IPS DF 6.9 (cell line): ENCODE measurements at regions not wholly inside any gene's neighbourhood (a gene's known extent, or its start where the extent isn't known, plus 50 kb on each side); places are given as distances from the start of the nearest gene placed in this dataset.

Experiments used
- DNase-seq: peaks from one replicate; pipeline ENCODE4 v3.0.0-alpha.2; 2013; ENCODE audit warnings: low read depth, low spot score
- H3K27ac ChIP-seq: one replicate; pipeline ENCODE4 v1.5.1; 2013; ENCODE audit warnings: low read length, control low read depth
- H3K27me3 ChIP-seq: 2 replicates; pipeline ENCODE4 v1.6.1; 2013; ENCODE audit warnings: mild to moderate bottlenecking, low read length; ENCODE audit not compliant: control insufficient read depth, insufficient read depth
- H3K36me3 ChIP-seq: 2 replicates; pipeline ENCODE4 v1.6.1; 2013; ENCODE audit warnings: low read length; ENCODE audit not compliant: control insufficient read depth, insufficient read depth
- H3K4me1 ChIP-seq: 2 replicates; pipeline ENCODE4 v1.6.1; 2013; ENCODE audit warnings: low read length; ENCODE audit not compliant: control insufficient read depth, insufficient read depth
- H3K4me3 ChIP-seq: 2 replicates; pipeline ENCODE4 v1.5.1; 2013; ENCODE audit warnings: mild to moderate bottlenecking, low read length
- H3K9me3 ChIP-seq: 2 replicates; pipeline ENCODE4 v1.6.1; 2013; ENCODE audit warnings: low read length, inconsistent platforms; ENCODE audit not compliant: control insufficient read depth, insufficient read depth
- WGBS: extraction: QIAGEN DNeasy Blood & Tissue Kit; methylation state at CpG from one replicate; pipeline ENCODE4 v1.1.7; 2013; ENCODE audit warnings: mixed read lengths, missing lambda C conversion rate; ENCODE audit not compliant: insufficient read length, insufficient coverage; 5-methylcytosine and 5-hydroxymethylcytosine counted together

- H3K27ac ChIP-seq: no peak overlapping the region
- H3K27me3 ChIP-seq: no peaks in the 10 kb centered on the region
- H3K4me1 ChIP-seq: no peaks in the 10 kb centered on the region
- no peak overlapping the region for H3K4me3 ChIP-seq
- H3K36me3 ChIP-seq: no peaks in the 10 kb centered on the region
- WGBS: no CpG with 5 or more reads among the region's 2 CpGs
- H3K9me3 ChIP-seq: no peaks in the 10 kb centered on the region
- no peak for DNase-seq
Measured at GRCh38 chr18:64840911-64841701, 692.2 kb upstream of the LINC00305 start.

- Histone ChIP-seq H3K4me1 (no peaks in the 10 kb centered on the region), H3K4me3 (no peak overlapping the region), H3K9me3 (no peaks in the 10 kb centered on the region), H3K27ac (no peak overlapping the region), H3K27me3 (no peaks in the 10 kb centered on the region), H3K36me3 (no peaks in the 10 kb centered on the region)
- DNase-seq: no peak
- 100% methylated on average over 1 of the region's 3 CpGs for WGBS
Measured at GRCh38 chr18:64810354-64810753, 661.5 kb upstream of the LINC00305 start.

- Histone ChIP-seq H3K27me3 (no peaks in the 10 kb centered on the region), H3K36me3 (no peaks in the 10 kb centered on the region), H3K9me3 (no peaks in the 10 kb centered on the region), H3K4me3 (no peak overlapping the region), H3K4me1 (no peaks in the 10 kb centered on the region), H3K27ac (no peak overlapping the region)
- WGBS: no CpG with 5 or more reads among the region's 5 CpGs
- DNase-seq: no peak
Measured at GRCh38 chr18:64809801-64810200, 660.9 kb upstream of the LINC00305 start.

- H3K36me3 ChIP-seq: no peaks in the 10 kb centered on the region
- no peaks in the 10 kb centered on the region for H3K4me1 ChIP-seq
- DNase-seq: no peak
- no peaks in the 10 kb centered on the region for H3K27me3 ChIP-seq
- no peaks in the 10 kb centered on the region for H3K9me3 ChIP-seq
- H3K27ac ChIP-seq: no peak overlapping the region
- WGBS: no CpG with 5 or more reads among the region's 5 CpGs
- no peak overlapping the region for H3K4me3 ChIP-seq
Measured at GRCh38 chr18:64807560-64807959, 658.7 kb upstream of the LINC00305 start.

GRCh38 chr18:64806691-64807090 is 657.8 kb upstream of the LINC00305 start:
- no peaks in the 10 kb centered on the region for H3K36me3 ChIP-seq
- H3K4me1 ChIP-seq: no peaks in the 10 kb centered on the region
- DNase-seq: no peak
- H3K9me3 ChIP-seq: no peaks in the 10 kb centered on the region
- no CpG with 5 or more reads among the region's 5 CpGs for WGBS
- no peaks in the 10 kb centered on the region for H3K27me3 ChIP-seq
- no peak overlapping the region for H3K27ac ChIP-seq
- no peak overlapping the region for H3K4me3 ChIP-seq

- no CpG with 5 or more reads among the region's 2 CpGs for WGBS
- Histone ChIP-seq H3K4me1 (no peaks in the 10 kb centered on the region), H3K27ac (no peak overlapping the region), H3K36me3 (no peaks in the 10 kb centered on the region), H3K27me3 (no peaks in the 10 kb centered on the region), H3K4me3 (no peak overlapping the region), H3K9me3 (no peaks in the 10 kb centered on the region)
- no peak for DNase-seq
Measured at GRCh38 chr18:64806232-64806631, 657.3 kb upstream of the LINC00305 start.

GRCh38 chr18:64803471-64803870 is 654.6 kb upstream of the LINC00305 start:
- Histone ChIP-seq H3K9me3 (no peaks in the 10 kb centered on the region), H3K36me3 (no peaks in the 10 kb centered on the region), H3K4me1 (no peaks in the 10 kb centered on the region), H3K27ac (no peak overlapping the region), H3K27me3 (no peaks in the 10 kb centered on the region), H3K4me3 (no peak overlapping the region)
- DNase-seq: no peak
- no CpG with 5 or more reads among the region's 1 CpG for WGBS

GRCh38 chr18:64800151-64800550 is 651.3 kb upstream of the LINC00305 start:
- H3K36me3 ChIP-seq: no peaks in the 10 kb centered on the region
- no peaks in the 10 kb centered on the region for H3K4me1 ChIP-seq
- DNase-seq: no peak
- no peaks in the 10 kb centered on the region for H3K27me3 ChIP-seq
- H3K9me3 ChIP-seq: no peaks in the 10 kb centered on the region
- H3K27ac ChIP-seq: no peak overlapping the region
- no peak overlapping the region for H3K4me3 ChIP-seq

GRCh38 chr18:64799376-64799775 is 650.5 kb upstream of the LINC00305 start:
- no peak overlapping the region for H3K4me3 ChIP-seq
- no peaks in the 10 kb centered on the region for H3K4me1 ChIP-seq
- DNase-seq: no peak
- no peaks in the 10 kb centered on the region for H3K36me3 ChIP-seq
- H3K27me3 ChIP-seq: no peaks in the 10 kb centered on the region
- no peaks in the 10 kb centered on the region for H3K9me3 ChIP-seq
- no peak overlapping the region for H3K27ac ChIP-seq
- no CpG with 5 or more reads among the region's 4 CpGs for WGBS

- H3K27ac ChIP-seq: no peak overlapping the region
- no peaks in the 10 kb centered on the region for H3K4me1 ChIP-seq
- H3K9me3 ChIP-seq: no peaks in the 10 kb centered on the region
- WGBS: no CpG with 5 or more reads among the region's 4 CpGs
- no peaks in the 10 kb centered on the region for H3K36me3 ChIP-seq
- no peak overlapping the region for H3K4me3 ChIP-seq
- DNase-seq: no peak
- H3K27me3 ChIP-seq: no peaks in the 10 kb centered on the region
Measured at GRCh38 chr18:64791236-64791635, 642.3 kb upstream of the LINC00305 start.

- Histone ChIP-seq H3K27me3 (no peaks in the 10 kb centered on the region), H3K27ac (no peak overlapping the region), H3K4me1 (no peaks in the 10 kb centered on the region), H3K4me3 (no peak overlapping the region), H3K36me3 (no peaks in the 10 kb centered on the region), H3K9me3 (no peaks in the 10 kb centered on the region)
- no CpG with 5 or more reads among the region's 4 CpGs for WGBS
- DNase-seq: no peak
Measured at GRCh38 chr18:64785686-64786085, 636.8 kb upstream of the LINC00305 start.
